HCEC 1CT (cell line): ENCODE measurements at regions not wholly inside any gene's neighbourhood (a gene's known extent, or its start where the extent isn't known, plus 50 kb on each side); places are given as distances from the start of the nearest gene placed in this dataset.

Experiments
- DNase-seq: peaks from one replicate; pipeline ENCODE4 v3.0.0-alpha.2; 2017

- DNase-seq, result no peak
These were observed 116.5 kb downstream of the SNX18 start for GRCh38 chr5:54634089-54634488.

GRCh38 chr5:54632131-54632701, 114.7 kb downstream of the SNX18 start:
- DNase-seq, result no peak

- DNase-seq, result no peak
These were observed 113.3 kb downstream of the SNX18 start for GRCh38 chr5:54630738-54631359.

- no peak for DNase-seq
These were observed 111.6 kb downstream of the SNX18 start for GRCh38 chr5:54629115-54629514.

GRCh38 chr5:54628050-54628449, 110.5 kb downstream of the SNX18 start:
- DNase-seq, result no peak

GRCh38 chr5:54626407-54626806, 108.8 kb downstream of the SNX18 start:
- no peak for DNase-seq

GRCh38 chr5:54624805-54625568, 107.4 kb downstream of the SNX18 start:
- DNase-seq, result peak; percentile 63

- no peak for DNase-seq
These were observed 104.2 kb downstream of the SNX18 start for GRCh38 chr5:54621709-54622108.

GRCh38 chr5:54621048-54621447, 103.5 kb downstream of the SNX18 start:
- no peak for DNase-seq

- no peak for DNase-seq
These were observed 102.8 kb downstream of the SNX18 start for GRCh38 chr5:54620141-54620933.

- DNase-seq, result peak; percentile 17
These were observed 102.2 kb downstream of the SNX18 start for GRCh38 chr5:54619731-54620130.

- DNase-seq, result no peak
These were observed 99.1 kb downstream of the SNX18 start for GRCh38 chr5:54616518-54617220.

- peak; percentile 77 for DNase-seq
These were observed 98.5 kb downstream of the SNX18 start for GRCh38 chr5:54616031-54616430.

GRCh38 chr5:54615381-54615780, 97.8 kb downstream of the SNX18 start:
- DNase-seq, result no peak

GRCh38 chr5:54612711-54613110, 95.2 kb downstream of the SNX18 start:
- DNase-seq, result no peak

- peak; percentile 34 for DNase-seq
These were observed 93.9 kb downstream of the SNX18 start for GRCh38 chr5:54611290-54611951.

- DNase-seq, result peak; percentile 52
These were observed 92.8 kb downstream of the SNX18 start for GRCh38 chr5:54610197-54610944.

- DNase-seq, result peak; percentile 25
These were observed 91.0 kb downstream of the SNX18 start for GRCh38 chr5:54608423-54609085.

- DNase-seq, result no peak
These were observed 89.4 kb downstream of the SNX18 start for GRCh38 chr5:54607006-54607405.

- no peak for DNase-seq
These were observed 85.8 kb downstream of the SNX18 start for GRCh38 chr5:54603372-54603771.

- no peak for DNase-seq
These were observed 84.9 kb downstream of the SNX18 start for GRCh38 chr5:54602475-54602874.
